Ishikawa (cell line): ENCODE measurements at regions not wholly inside any gene's neighbourhood (a gene's known extent, or its start where the extent isn't known, plus 50 kb on each side); places are given as distances from the start of the nearest gene placed in this dataset.

Source experiments
- CEBPB ChIP-seq: IDR thresholded peaks from 2 replicates; pipeline ENCODE4 v1.6.1; 2012
- CREB1 ChIP-seq: IDR thresholded peaks from 2 replicates; pipeline ENCODE4 v1.6.1; 2012; ENCODE audit warnings: low read depth
- EGR1 ChIP-seq: IDR thresholded peaks from 2 replicates; pipeline ENCODE4 v1.6.1; 2012
- EP300 ChIP-seq: IDR thresholded peaks from 2 replicates; pipeline ENCODE4 v1.6.1; 2012; ENCODE audit warnings: borderline replicate concordance
- FOXM1 ChIP-seq: IDR thresholded peaks from 2 replicates; pipeline ENCODE4 v1.6.1; 2012; ENCODE audit warnings: low read depth, borderline replicate concordance
- MAX ChIP-seq: IDR thresholded peaks from 2 replicates; pipeline ENCODE4 v1.6.1; 2012
- NFIC ChIP-seq: IDR thresholded peaks from 2 replicates; pipeline ENCODE4 v1.6.1; 2012
- RAD21 ChIP-seq: IDR thresholded peaks from 2 replicates; pipeline ENCODE4 v1.6.1; 2012; ENCODE audit warnings: low read depth
- REST ChIP-seq: IDR thresholded peaks from 2 replicates; pipeline ENCODE4 v1.6.1; 2012; ENCODE audit warnings: low read depth, mild to moderate bottlenecking
- TAF1 ChIP-seq: IDR thresholded peaks from 2 replicates; pipeline ENCODE4 v1.6.1; 2012; ENCODE audit warnings: low read depth, mild to moderate bottlenecking
- TCF12 ChIP-seq: IDR thresholded peaks from 2 replicates; pipeline ENCODE4 v1.6.1; 2012; ENCODE audit warnings: low read depth
- TEAD4 ChIP-seq: IDR thresholded peaks from 2 replicates; pipeline ENCODE4 v1.6.1; 2012
- USF1 ChIP-seq: IDR thresholded peaks from 2 replicates; pipeline ENCODE4 v1.6.1; 2012
- YY1 ChIP-seq: IDR thresholded peaks from 2 replicates; pipeline ENCODE4 v1.6.1; 2012; ENCODE audit warnings: low read depth
- ZBTB7A ChIP-seq: IDR thresholded peaks from 2 replicates; pipeline ENCODE4 v1.6.1; 2012; ENCODE audit warnings: low read depth

- TF ChIP-seq ZBTB7A (no peak), MAX (no peak), CEBPB (no peak), RAD21 (no peak), EGR1 (no peak), YY1 (no peak), NFIC (no peak), FOXM1 (no peak), TEAD4 (no peak), TAF1 (no peak), TCF12 (no peak), REST (no peak), CREB1 (no peak), USF1 (no peak), EP300 (no peak)
Observed at GRCh38 chr18:73118121-73118816, 250.5 kb upstream of the NETO1 start.

- TF ChIP-seq TCF12 (no peak), EP300 (no peak), CREB1 (no peak), FOXM1 (no peak), RAD21 (no peak), NFIC (no peak), MAX (no peak), CEBPB (no peak), TEAD4 (no peak)
Observed at GRCh38 chr18:73110307-73110706, 242.5 kb upstream of the NETO1 start.

- no peak for TF ChIP-seq EP300
- TF ChIP-seq TEAD4: no peak
- TF ChIP-seq FOXM1: no peak
- TF ChIP-seq EGR1: no peak
- no peak for TF ChIP-seq TCF12
- no peak for TF ChIP-seq ZBTB7A
- TF ChIP-seq CREB1: no peak
- TF ChIP-seq MAX: no peak
- no peak for TF ChIP-seq USF1
- TF ChIP-seq REST: no peak
- TF ChIP-seq YY1: no peak
- TF ChIP-seq TAF1: no peak
- TF ChIP-seq CEBPB: no peak
- TF ChIP-seq RAD21: no peak
- no peak for TF ChIP-seq NFIC
Observed at GRCh38 chr18:73101977-73102376, 234.2 kb upstream of the NETO1 start.

GRCh38 chr18:73099759-73100158 lies 232.0 kb upstream of the NETO1 start:
- TF ChIP-seq CREB1: no peak
- TF ChIP-seq FOXM1: no peak
- no peak for TF ChIP-seq YY1
- TF ChIP-seq TCF12: no peak
- no peak for TF ChIP-seq NFIC
- TF ChIP-seq ZBTB7A: no peak
- no peak for TF ChIP-seq TAF1
- TF ChIP-seq REST: no peak
- TF ChIP-seq CEBPB: no peak
